ENCODE measurements at regions not wholly inside any gene's neighbourhood (a gene's known extent, or its start where the extent isn't known, plus 50 kb on each side); places are given as distances from the start of the nearest gene placed in this dataset.
"Not testable (repeated sequence)": the region's sequence is repeated elsewhere in the genome, so short reads cannot be mapped to it uniquely, and the experiment has no call there.

- DNase-seq (ENCODE audit: low read depth) = no peak
Measured at GRCh38 chr18:78505851-78506461, 473.7 kb upstream of the SALL3 start.

- DNase-seq (ENCODE audit: low read depth) = no peak
Measured at GRCh38 chr18:78507217-78507616, 472.4 kb upstream of the SALL3 start.

- DNase-seq (ENCODE audit: low read depth) = not testable (repeated sequence)
Measured at GRCh38 chr18:78508228-78508824, 471.3 kb upstream of the SALL3 start.

- no peak for DNase-seq (ENCODE audit: low read depth)
Measured at GRCh38 chr18:78510091-78510490, 469.5 kb upstream of the SALL3 start.

- no peak for DNase-seq (ENCODE audit: low read depth)
Measured at GRCh38 chr18:78510636-78511035, 469.0 kb upstream of the SALL3 start.

GRCh38 chr18:78511666-78512601 is 467.7 kb upstream of the SALL3 start:
- DNase-seq (ENCODE audit: low read depth) = no peak

GRCh38 chr18:78514910-78515670 is 464.5 kb upstream of the SALL3 start:
- DNase-seq (ENCODE audit: low read depth) = no peak

GRCh38 chr18:78517328-78517727 is 462.3 kb upstream of the SALL3 start:
- no peak for DNase-seq (ENCODE audit: low read depth)

- DNase-seq (ENCODE audit: low read depth) = no peak
Measured at GRCh38 chr18:78517973-78518372, 461.6 kb upstream of the SALL3 start.

GRCh38 chr18:78518805-78519204 is 460.8 kb upstream of the SALL3 start:
- DNase-seq (ENCODE audit: low read depth) = no peak

- no peak for DNase-seq (ENCODE audit: low read depth)
Measured at GRCh38 chr18:78519394-78520062, 460.1 kb upstream of the SALL3 start.

GRCh38 chr18:78521136-78521535 is 458.5 kb upstream of the SALL3 start:
- DNase-seq (ENCODE audit: low read depth) = no peak

- DNase-seq (ENCODE audit: low read depth) = no peak
Measured at GRCh38 chr18:78521744-78522143, 457.9 kb upstream of the SALL3 start.

GRCh38 chr18:78522507-78522906 is 457.1 kb upstream of the SALL3 start:
- DNase-seq (ENCODE audit: low read depth) = no peak

GRCh38 chr18:78523850-78524249 is 455.8 kb upstream of the SALL3 start:
- DNase-seq (ENCODE audit: low read depth) = no peak

GRCh38 chr18:78525366-78526111 is 454.1 kb upstream of the SALL3 start:
- no peak for DNase-seq (ENCODE audit: low read depth)

- DNase-seq (ENCODE audit: low read depth) = no peak
Measured at GRCh38 chr18:78526275-78526674, 453.3 kb upstream of the SALL3 start.

- no peak for DNase-seq (ENCODE audit: low read depth)
Measured at GRCh38 chr18:78526923-78527711, 452.5 kb upstream of the SALL3 start.

- no peak for DNase-seq (ENCODE audit: low read depth)
Measured at GRCh38 chr18:78527984-78528383, 451.6 kb upstream of the SALL3 start.
